Skeletal muscle tissue (tissue), 3 donors: ENCODE measurements at regions not wholly inside any gene's neighbourhood (a gene's known extent, or its start where the extent isn't known, plus 50 kb on each side); places are given as distances from the start of the nearest gene placed in this dataset.
"Not testable (repeated sequence)": the region's sequence is repeated elsewhere in the genome, so short reads cannot be mapped to it uniquely, and the experiment has no call there.

ENCODE experiments used
- H3K27ac ChIP-seq: one replicate; pipeline ENCODE4 v1.7.0; 2013; ENCODE audit warnings: mild to moderate bottlenecking, low read depth, low read length, inconsistent platforms
- H3K27me3 ChIP-seq, 3 donors: one replicate each; pipeline ENCODE4 v1.7.0; 2013; ENCODE audit warnings: low read length in 3 of 3; ENCODE audit not compliant: control insufficient read depth in 3 of 3, insufficient read depth in 3 of 3
- H3K36me3 ChIP-seq, 3 donors: one replicate each; pipeline ENCODE4 v1.7.0; 2013; ENCODE audit warnings: low read length in 3 of 3; ENCODE audit not compliant: control insufficient read depth in 3 of 3, insufficient read depth in 3 of 3
- H3K4me1 ChIP-seq, 3 donors: one replicate each; pipeline ENCODE4 v1.7.0; 2013; ENCODE audit warnings: low read length in 3 of 3, mild to moderate bottlenecking in 3 of 3; ENCODE audit not compliant: control insufficient read depth in 3 of 3, insufficient read depth in 3 of 3
- H3K4me3 ChIP-seq, 3 donors: one replicate each; pipeline ENCODE4 v1.7.0; 2013; ENCODE audit warnings: low read length in 3 of 3
- H3K9ac ChIP-seq, 3 donors: one replicate each; pipeline ENCODE4 v1.7.0; 2013; ENCODE audit warnings: low read length in 3 of 3, mild to moderate bottlenecking in 3 of 3, moderate library complexity in 2 of 3, low read depth in 1 of 3
- H3K9me3 ChIP-seq, 3 donors: one replicate each; pipeline ENCODE4 v1.7.0; 2013; ENCODE audit warnings: low read length in 3 of 3; ENCODE audit not compliant: control insufficient read depth in 3 of 3
- donor health status: Osteomylitis.

- H3K36me3 ChIP-seq, result no peaks in the 10 kb centered on the region
- H3K9me3 ChIP-seq, result peaks cover 0 to 7% (median 3%) of the 10 kb centered on the region in 3 donors
- H3K9ac ChIP-seq, result no peak overlapping the region
- H3K27ac ChIP-seq, result no peak overlapping the region
- H3K4me1 ChIP-seq, result no peaks in the 10 kb centered on the region
- no peak overlapping the region for H3K4me3 ChIP-seq
- H3K27me3 ChIP-seq, result peaks cover 59 to 79% (median 75%) of the 10 kb centered on the region in 3 donors
These were observed 107.3 kb downstream of the ADRA2C start for GRCh38 chr4:3873408-3874027.

- Histone ChIP-seq H3K4me1 (no peaks in the 10 kb centered on the region), H3K27ac (no peak overlapping the region), H3K9ac (no peak overlapping the region), H3K36me3 (no peaks in the 10 kb centered on the region), H3K4me3 (no peak overlapping the region), H3K27me3 (peaks cover 62 to 81% (median 79%) of the 10 kb centered on the region in 3 donors), H3K9me3 (peaks cover 0 to 7% (median 3%) of the 10 kb centered on the region in 3 donors)
These were observed 107.8 kb downstream of the ADRA2C start for GRCh38 chr4:3874028-3874415.

- Histone ChIP-seq H3K27ac (no peak overlapping the region), H3K9me3 (peaks cover 0 to 7% (median 3%) of the 10 kb centered on the region in 3 donors), H3K9ac (no peak overlapping the region), H3K4me3 (no peak overlapping the region), H3K36me3 (no peaks in the 10 kb centered on the region), H3K27me3 (peaks cover 67 to 83% (median 79%) of the 10 kb centered on the region in 3 donors), H3K4me1 (peaks cover 0 to 2% (median under 1%) of the 10 kb centered on the region in 3 donors)
These were observed 108.4 kb downstream of the ADRA2C start for GRCh38 chr4:3874525-3875110.

- H3K4me3 ChIP-seq, result no peak overlapping the region
- peaks cover 0 to 7% (median 3%) of the 10 kb centered on the region in 3 donors for H3K9me3 ChIP-seq
- H3K27ac ChIP-seq, result no peak overlapping the region
- peaks cover 69 to 83% (median 77%) of the 10 kb centered on the region in 3 donors for H3K27me3 ChIP-seq
- peaks cover 0 to 8% (median 7%) of the 10 kb centered on the region in 3 donors for H3K4me1 ChIP-seq
- H3K9ac ChIP-seq, result no peak overlapping the region
- H3K36me3 ChIP-seq, result no peaks in the 10 kb centered on the region
These were observed 109.3 kb downstream of the ADRA2C start for GRCh38 chr4:3875466-3875865.

GRCh38 chr4:3876057-3876845 is 110.1 kb downstream of the ADRA2C start:
- not testable (repeated sequence) for H3K9me3 ChIP-seq, H3K36me3 ChIP-seq, H3K9ac ChIP-seq, H3K4me3 ChIP-seq, H3K27ac ChIP-seq, H3K4me1 ChIP-seq
- peaks cover 65 to 84% (median 78%) of the 10 kb centered on the region in 3 donors for H3K27me3 ChIP-seq

- peaks cover 0 to 8% (median 7%) of the 10 kb centered on the region in 3 donors for H3K4me1 ChIP-seq
- peaks cover 0 to 7% (median 3%) of the 10 kb centered on the region in 3 donors for H3K9me3 ChIP-seq
- no peak overlapping the region for H3K4me3 ChIP-seq
- H3K36me3 ChIP-seq, result no peaks in the 10 kb centered on the region
- H3K27ac ChIP-seq, result no peak overlapping the region
- no peak overlapping the region for H3K9ac ChIP-seq
- peaks cover 59 to 77% (median 70%) of the 10 kb centered on the region in 3 donors for H3K27me3 ChIP-seq
These were observed 111.1 kb downstream of the ADRA2C start for GRCh38 chr4:3877236-3877635.

GRCh38 chr4:3877868-3878267 is 111.7 kb downstream of the ADRA2C start:
- Histone ChIP-seq H3K4me1 (peaks cover 0 to 8% (median 7%) of the 10 kb centered on the region in 3 donors), H3K36me3 (no peaks in the 10 kb centered on the region), H3K9me3 (peaks cover 0 to 7% (median 3%) of the 10 kb centered on the region in 3 donors), H3K9ac (no peak overlapping the region), H3K27ac (no peak overlapping the region), H3K27me3 (peaks cover 52 to 70% (median 66%) of the 10 kb centered on the region in 3 donors), H3K4me3 (no peak overlapping the region)

- Histone ChIP-seq H3K4me1 (peaks cover 0 to 8% (median 7%) of the 10 kb centered on the region in 3 donors), H3K27me3 (peaks cover 46 to 63% (median 58%) of the 10 kb centered on the region in 3 donors), H3K9ac (no peak overlapping the region), H3K4me3 (no peak overlapping the region), H3K9me3 (peaks cover 0 to 7% (median 3%) of the 10 kb centered on the region in 3 donors), H3K36me3 (no peaks in the 10 kb centered on the region), H3K27ac (no peak overlapping the region)
These were observed 112.5 kb downstream of the ADRA2C start for GRCh38 chr4:3878678-3879077.

- H3K4me1 ChIP-seq, result peaks cover 0 to 8% (median 7%) of the 10 kb centered on the region in 3 donors
- H3K36me3 ChIP-seq, result no peaks in the 10 kb centered on the region
- H3K9me3 ChIP-seq, result peaks cover 0 to 7% (median 3%) of the 10 kb centered on the region in 3 donors
- H3K27ac ChIP-seq, result no peak overlapping the region
- peak overlapping the region in 1 of 3 donors; percentile 40 for H3K9ac ChIP-seq
- H3K4me3 ChIP-seq, result peak overlapping the region in 1 of 3 donors; percentile 6
- peaks cover 40 to 52% (median 49%) of the 10 kb centered on the region in 3 donors for H3K27me3 ChIP-seq
These were observed 113.8 kb downstream of the ADRA2C start for GRCh38 chr4:3879681-3880614.
